B cell (primary cell): ENCODE measurements at regions not wholly inside any gene's neighbourhood (a gene's known extent, or its start where the extent isn't known, plus 50 kb on each side); places are given as distances from the start of the nearest gene placed in this dataset.

Source experiments
- ATAC-seq: fragments of 200-7000 bp; cut with Tn5 transposase; one replicate; pipeline ENCODE4 v1.10.0; 2021; ENCODE audit warnings: low read depth, mild to moderate bottlenecking, moderate number of reproducible peaks, moderate library complexity
- CTCF ChIA-PET: fragments of 350-600 bp; sonication (Branson Sonifier 250); formaldehyde crosslinking; loops from one replicate; lab custom pipeline; 2021; ENCODE audit warnings: antibody characterized with exemption, inconsistent platforms; lab: Charles Lee
- POLR2A ChIA-PET: fragments of 350-600 bp; sonication (Branson Sonifier 250); formaldehyde crosslinking; loops from one replicate; lab custom pipeline; 2021; ENCODE audit warnings: antibody characterized with exemption; lab: Charles Lee
- DNase-seq: peaks from one replicate; pipeline ENCODE4 v3.0.0; 2013
- H2AFZ ChIP-seq: 2 replicates; pipeline ENCODE4 v1.6.1; 2012; ENCODE audit warnings: mild to moderate bottlenecking, low read depth, low read length; ENCODE audit not compliant: insufficient read depth, poor library complexity, severe bottlenecking
- H3K27ac ChIP-seq, 2 donors: 1 replicate in 1 of 2; 2 replicates in 1 of 2; pipeline ENCODE4 v1.5.1; 2012 to 2013; ENCODE audit warnings: low read length in 2 of 2, mild to moderate bottlenecking in 2 of 2, moderate library complexity in 1 of 2
- H3K27me3 ChIP-seq, 4 experiments: fragments of 200-600 bp in 1 of 4; sonication (generic) in 1 of 4; replicated peaks in 1 of 4; 1 replicate in 2 of 4; 2 replicates in 2 of 4; pipeline versions ENCODE4 v1.6.1 to v1.7.0; 2013 to 2016; ENCODE audit warnings: low read length in 3 of 4, mild to moderate bottlenecking in 2 of 4, mixed read lengths in 1 of 4, moderate library complexity in 1 of 4; ENCODE audit not compliant: insufficient read depth in 4 of 4, control insufficient read depth in 3 of 4; ENCODE audit errors: control extremely low read depth in 1 of 4
- H3K36me3 ChIP-seq, 2 experiments: replicated peaks in 1 of 2; 1 replicate in 1 of 2; 2 replicates in 1 of 2; pipeline versions ENCODE4 v1.6.1 to v1.7.1; 2013; ENCODE audit warnings: low read length in 1 of 2; ENCODE audit not compliant: insufficient read depth in 2 of 2, control insufficient read depth in 1 of 2; ENCODE audit errors: control extremely low read depth in 1 of 2, extremely low read depth in 1 of 2
- H3K4me1 ChIP-seq, 2 donors: fragments of 200-600 bp in 1 of 2; sonication (generic) in 1 of 2; 1 replicate in 1 of 2; 2 replicates in 1 of 2; pipeline versions ENCODE4 v1.5.1 to v1.6.1; 2013 to 2017; ENCODE audit warnings: low read length in 2 of 2; ENCODE audit not compliant: control insufficient read depth in 2 of 2, insufficient read depth in 2 of 2
- H3K4me2 ChIP-seq: replicated peaks from 2 replicates; pipeline ENCODE3; 2012; ENCODE audit warnings: mild to moderate bottlenecking, low read depth, low read length; ENCODE audit not compliant: poor library complexity, severe bottlenecking
- H3K4me3 ChIP-seq, 5 experiments: fragments of 200-600 bp in 1 of 5; sonication (generic) in 1 of 5; 1 replicate in 3 of 5; 2 replicates in 2 of 5; pipeline versions ENCODE4 v1.5.1 to v1.7.0; 2011 to 2016; ENCODE audit warnings: low read length in 4 of 5, mild to moderate bottlenecking in 4 of 5, low read depth in 2 of 5, control low read depth in 1 of 5, moderate library complexity in 1 of 5; ENCODE audit not compliant: insufficient read depth in 1 of 5; ENCODE audit errors: control extremely low read depth in 1 of 5, extremely low read depth in 1 of 5
- H3K79me2 ChIP-seq: fragments of 200-600 bp; sonication (generic); one replicate; pipeline ENCODE4 v1.6.0; 2016; ENCODE audit warnings: low read length; ENCODE audit not compliant: control insufficient read depth, insufficient read depth
- H3K9ac ChIP-seq: fragments of 200-600 bp; sonication (generic); 2 replicates; pipeline ENCODE4 v1.6.1; 2017; ENCODE audit warnings: mild to moderate bottlenecking, low read length, moderate library complexity
- H3K9me3 ChIP-seq, 3 donors: one replicate each; pipeline versions ENCODE4 v1.6.1 to v1.7.1; 2013; ENCODE audit warnings: low read length in 2 of 3; ENCODE audit not compliant: control insufficient read depth in 2 of 3, insufficient read depth in 1 of 3; ENCODE audit errors: control extremely low read depth in 1 of 3
- H4K20me1 ChIP-seq: 2 replicates; pipeline ENCODE4 v1.6.0; 2012; ENCODE audit warnings: mild to moderate bottlenecking, low read length; ENCODE audit not compliant: insufficient read depth, control insufficient read depth, poor library complexity, severe bottlenecking
- H3K27ac Mint-ChIP-seq: one replicate; pipeline ENCODE4 v1.8.0; 2021; ENCODE audit warnings: mixed read lengths
- H3K27me3 Mint-ChIP-seq: one replicate; pipeline ENCODE4 v1.8.0; 2021; ENCODE audit warnings: mixed read lengths
- H3K4me1 Mint-ChIP-seq: one replicate; pipeline ENCODE4 v1.8.0; 2021; ENCODE audit warnings: mixed read lengths
- H3K4me3 Mint-ChIP-seq: one replicate; pipeline ENCODE4 v1.8.0; 2021; ENCODE audit warnings: mixed read lengths
- H3K9me3 Mint-ChIP-seq: one replicate; pipeline ENCODE4 v1.8.0; 2022; ENCODE audit warnings: mixed read lengths; ENCODE audit not compliant: insufficient read depth
- EZH2 ChIP-seq: IDR thresholded peaks from 2 replicates; pipeline ENCODE4 v1.6.1; 2012; ENCODE audit warnings: borderline replicate concordance, low read depth, mild to moderate bottlenecking, moderate library complexity, low read length; ENCODE audit not compliant: insufficient read depth, poor library complexity, severe bottlenecking
- WGBS: methylation state at CpG from one replicate; pipeline ENCODE4 v1.1.5; 2013; ENCODE audit warnings: missing lambda C conversion rate; ENCODE audit not compliant: insufficient coverage; 5-methylcytosine and 5-hydroxymethylcytosine counted together
- intact Hi-C: fragments of 100-400 bp; cut with micrococcal nuclease; formaldehyde crosslinking; loops from one replicate; pipeline ENCODE4 v1.10.0; 2022
- TF ChIP-seq, protein P1 (sequence below): fragments of 200-600 bp; IDR thresholded peaks from one replicate; pipeline ENCODE4 v1.8.0; 2022; ENCODE audit warnings: antibody characterized with exemption, mild to moderate bottlenecking

DNA sequence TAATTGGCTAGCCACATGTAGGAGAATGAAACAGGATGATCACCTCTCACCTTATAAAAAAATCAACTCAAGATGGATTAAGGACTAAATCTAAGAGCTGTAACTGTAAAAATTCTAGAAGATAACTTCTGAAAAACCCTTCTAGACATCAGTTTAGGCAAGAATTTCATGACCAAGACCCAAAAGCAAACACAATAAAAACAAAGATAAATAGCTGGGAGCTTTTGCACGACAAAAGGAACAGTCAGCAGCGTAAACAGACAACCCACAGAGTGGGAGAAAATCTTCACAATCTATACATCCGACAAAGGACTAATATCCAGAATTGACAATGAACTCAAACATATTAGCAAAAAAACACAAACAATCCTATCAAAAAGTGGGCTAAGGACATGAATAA is 316.3 kb downstream of the METTL4 start:
- ChIA-PET POLR2A (no interaction called here), CTCF (no interaction called here)
- Histone ChIP-seq H3K79me2 (no peaks in the 10 kb centered on the region), H3K9ac (no peak overlapping the region), H4K20me1 (no peaks in the 10 kb centered on the region), H3K27me3 (no peaks in the 10 kb centered on the region), H3K4me1 (no peaks in the 10 kb centered on the region), H3K36me3 (no peaks in the 10 kb centered on the region), H3K4me2 (no peak overlapping the region), H3K27ac (no peak overlapping the region), H3K9me3 (no peaks in the 10 kb centered on the region), H2AFZ (no peak overlapping the region), H3K4me3 (no peak overlapping the region)
- peaks cover 2% of the 10 kb centered on the region for H3K9me3 Mint-ChIP-seq
- WGBS: 70% methylated on average over 2 of the region's 3 CpGs
- DNase-seq: no peak
- no peak overlapping the region for H3K4me3 Mint-ChIP-seq
- no peaks in the 10 kb centered on the region for H3K27me3 Mint-ChIP-seq
- H3K4me1 Mint-ChIP-seq: no peaks in the 10 kb centered on the region
- no peak for TF ChIP-seq EZH2
- TF ChIP-seq, protein P1, sequence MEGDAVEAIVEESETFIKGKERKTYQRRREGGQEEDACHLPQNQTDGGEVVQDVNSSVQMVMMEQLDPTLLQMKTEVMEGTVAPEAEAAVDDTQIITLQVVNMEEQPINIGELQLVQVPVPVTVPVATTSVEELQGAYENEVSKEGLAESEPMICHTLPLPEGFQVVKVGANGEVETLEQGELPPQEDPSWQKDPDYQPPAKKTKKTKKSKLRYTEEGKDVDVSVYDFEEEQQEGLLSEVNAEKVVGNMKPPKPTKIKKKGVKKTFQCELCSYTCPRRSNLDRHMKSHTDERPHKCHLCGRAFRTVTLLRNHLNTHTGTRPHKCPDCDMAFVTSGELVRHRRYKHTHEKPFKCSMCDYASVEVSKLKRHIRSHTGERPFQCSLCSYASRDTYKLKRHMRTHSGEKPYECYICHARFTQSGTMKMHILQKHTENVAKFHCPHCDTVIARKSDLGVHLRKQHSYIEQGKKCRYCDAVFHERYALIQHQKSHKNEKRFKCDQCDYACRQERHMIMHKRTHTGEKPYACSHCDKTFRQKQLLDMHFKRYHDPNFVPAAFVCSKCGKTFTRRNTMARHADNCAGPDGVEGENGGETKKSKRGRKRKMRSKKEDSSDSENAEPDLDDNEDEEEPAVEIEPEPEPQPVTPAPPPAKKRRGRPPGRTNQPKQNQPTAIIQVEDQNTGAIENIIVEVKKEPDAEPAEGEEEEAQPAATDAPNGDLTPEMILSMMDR: no peak
- no peak for ATAC-seq
- intact Hi-C loops: no loop called here
- H3K27ac Mint-ChIP-seq: no peak overlapping the region

DNA sequence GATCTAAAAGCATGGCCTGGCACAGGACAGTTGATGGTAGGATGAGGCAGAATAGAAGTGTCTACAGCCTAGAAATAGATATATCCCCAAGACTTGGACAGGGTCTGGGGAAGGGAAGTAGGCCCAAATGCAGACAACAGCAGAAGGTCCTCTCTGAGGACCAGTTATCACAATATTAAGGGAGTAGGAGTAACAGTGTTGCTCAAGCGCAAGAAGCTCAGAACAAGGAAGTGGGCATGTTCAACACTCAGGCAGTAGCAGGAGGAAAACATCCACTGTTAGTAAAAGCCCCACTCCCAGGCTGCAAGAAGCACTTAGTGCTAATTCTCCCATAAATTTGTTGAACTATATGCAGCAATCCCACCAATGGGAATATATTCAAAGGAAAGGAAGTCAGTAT is 314.7 kb downstream of the METTL4 start:
- Histone ChIP-seq H4K20me1 (no peaks in the 10 kb centered on the region), H3K9ac (no peak overlapping the region), H3K9me3 (no peaks in the 10 kb centered on the region), H3K27ac (no peak overlapping the region), H3K79me2 (no peaks in the 10 kb centered on the region), H3K36me3 (no peaks in the 10 kb centered on the region), H3K4me3 (no peak overlapping the region), H3K27me3 (no peaks in the 10 kb centered on the region), H3K4me2 (no peak overlapping the region), H2AFZ (no peak overlapping the region), H3K4me1 (no peaks in the 10 kb centered on the region)
- Mint-ChIP-seq H3K27me3 (no peaks in the 10 kb centered on the region), H3K9me3 (peaks cover 2% of the 10 kb centered on the region), H3K4me1 (no peaks in the 10 kb centered on the region), H3K4me3 (no peak overlapping the region), H3K27ac (no peak overlapping the region)
- DNase-seq: no peak
- no peak for ATAC-seq
- no peak for TF ChIP-seq EZH2
- TF ChIP-seq, protein P1: no peak
- ChIA-PET POLR2A (no interaction called here), CTCF (no interaction called here)
- no CpG with 5 or more reads among the region's 1 CpG for whole genome bisulfite sequencing
- intact Hi-C loops: no loop called here
